SU-DHL-6 (cell line): ENCODE measurements at regions not wholly inside any gene's neighbourhood (a gene's known extent, or its start where the extent isn't known, plus 50 kb on each side); places are given as distances from the start of the nearest gene placed in this dataset.

Experiments
- EZH2phosphoT487 ChIP-seq: fragments of 200-600 bp; sonication (generic), shearing (Covaris generic); conservative IDR thresholded peaks from 2 replicates; pipeline ENCODE4 v1.6.1; 2018; ENCODE audit warnings: mild to moderate bottlenecking, antibody characterized with exemption, low read length, moderate library complexity, mixed read lengths
- TF ChIP-seq, protein P1 (sequence below): fragments of 200-600 bp; sonication (generic); IDR thresholded peaks from one replicate; pipeline ENCODE4 v1.5.1; 2017; ENCODE audit warnings: antibody characterized with exemption, mild to moderate bottlenecking, low read length, moderate library complexity; ENCODE audit not compliant: insufficient read depth, poor library complexity, severe bottlenecking

- TF ChIP-seq, protein P1, sequence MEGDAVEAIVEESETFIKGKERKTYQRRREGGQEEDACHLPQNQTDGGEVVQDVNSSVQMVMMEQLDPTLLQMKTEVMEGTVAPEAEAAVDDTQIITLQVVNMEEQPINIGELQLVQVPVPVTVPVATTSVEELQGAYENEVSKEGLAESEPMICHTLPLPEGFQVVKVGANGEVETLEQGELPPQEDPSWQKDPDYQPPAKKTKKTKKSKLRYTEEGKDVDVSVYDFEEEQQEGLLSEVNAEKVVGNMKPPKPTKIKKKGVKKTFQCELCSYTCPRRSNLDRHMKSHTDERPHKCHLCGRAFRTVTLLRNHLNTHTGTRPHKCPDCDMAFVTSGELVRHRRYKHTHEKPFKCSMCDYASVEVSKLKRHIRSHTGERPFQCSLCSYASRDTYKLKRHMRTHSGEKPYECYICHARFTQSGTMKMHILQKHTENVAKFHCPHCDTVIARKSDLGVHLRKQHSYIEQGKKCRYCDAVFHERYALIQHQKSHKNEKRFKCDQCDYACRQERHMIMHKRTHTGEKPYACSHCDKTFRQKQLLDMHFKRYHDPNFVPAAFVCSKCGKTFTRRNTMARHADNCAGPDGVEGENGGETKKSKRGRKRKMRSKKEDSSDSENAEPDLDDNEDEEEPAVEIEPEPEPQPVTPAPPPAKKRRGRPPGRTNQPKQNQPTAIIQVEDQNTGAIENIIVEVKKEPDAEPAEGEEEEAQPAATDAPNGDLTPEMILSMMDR: no peak
- TF ChIP-seq EZH2phosphoT487: no peak
Measured at GRCh38 chr12:115693970-115694369, 583.5 kb downstream of the MED13L start.
